CD14-positive monocyte (primary cell): ENCODE measurements at regions not wholly inside any gene's neighbourhood (a gene's known extent, or its start where the extent isn't known, plus 50 kb on each side); places are given as distances from the start of the nearest gene placed in this dataset.

Source experiments
- DNase-seq, 3 donors: peaks; one replicate each; pipeline ENCODE4 v3.0.0-alpha.2; 2011 to 2022
- H2AFZ ChIP-seq: 2 replicates; pipeline ENCODE4 v1.6.0; 2012; ENCODE audit warnings: mild to moderate bottlenecking, low read depth, low read length, inconsistent platforms; ENCODE audit not compliant: insufficient read depth, poor library complexity, severe bottlenecking
- H3K27ac ChIP-seq, 2 donors: 1 replicate in 1 of 2; 2 replicates in 1 of 2; pipeline ENCODE4 v1.5.1; 2012 to 2013; ENCODE audit warnings: low read length in 2 of 2, control low read depth in 1 of 2, inconsistent platforms in 1 of 2, low read depth in 1 of 2, mild to moderate bottlenecking in 1 of 2
- H3K27me3 ChIP-seq, 2 donors: one replicate each; pipeline versions ENCODE4 v1.6.0 to v1.6.1; 2011 to 2013; ENCODE audit warnings: low read length in 2 of 2; ENCODE audit not compliant: control insufficient read depth in 2 of 2, insufficient read depth in 2 of 2
- H3K36me3 ChIP-seq, 2 donors: replicated peaks in 1 of 2; 1 replicate in 1 of 2; 2 replicates in 1 of 2; pipeline versions ENCODE4 v1.5.1 to v1.6.1; 2012 to 2013; ENCODE audit warnings: low read length in 2 of 2, control low read depth in 1 of 2, inconsistent platforms in 1 of 2, mild to moderate bottlenecking in 1 of 2; ENCODE audit not compliant: insufficient read depth in 2 of 2, control insufficient read depth in 1 of 2
- H3K4me1 ChIP-seq, 2 donors: 1 replicate in 1 of 2; 2 replicates in 1 of 2; pipeline versions ENCODE4 v1.5.1 to v1.6.1; 2012 to 2013; ENCODE audit warnings: low read length in 2 of 2, control low read depth in 1 of 2, inconsistent platforms in 1 of 2, mild to moderate bottlenecking in 1 of 2, moderate library complexity in 1 of 2; ENCODE audit not compliant: insufficient read depth in 2 of 2, control insufficient read depth in 1 of 2
- H3K4me2 ChIP-seq: replicated peaks from 2 replicates; pipeline ENCODE3; 2012; ENCODE audit warnings: low read length, moderate library complexity, mild to moderate bottlenecking; ENCODE audit not compliant: poor library complexity, severe bottlenecking; ENCODE audit errors: extremely low read depth
- H3K4me3 ChIP-seq, 3 experiments: fragments of 200-600 bp in 1 of 3; sonication (generic) in 1 of 3; replicated peaks in 1 of 3; 1 replicate in 2 of 3; 2 replicates in 1 of 3; pipeline ENCODE4 v1.5.1; 2011 to 2013; ENCODE audit warnings: low read length in 3 of 3, mild to moderate bottlenecking in 3 of 3, control low read depth in 2 of 3, low read depth in 2 of 3, inconsistent platforms in 1 of 3, moderate library complexity in 1 of 3
- H3K79me2 ChIP-seq: 2 replicates; pipeline ENCODE4 v1.6.0; 2012; ENCODE audit warnings: mild to moderate bottlenecking, control low read depth, inconsistent platforms, low read length, moderate library complexity; ENCODE audit not compliant: insufficient read depth
- H3K9ac ChIP-seq: 2 replicates; pipeline ENCODE4 v1.6.0; 2017; ENCODE audit warnings: low read length, mild to moderate bottlenecking; ENCODE audit not compliant: insufficient read depth, poor library complexity, severe bottlenecking
- H3K9me3 ChIP-seq, 2 donors: replicated peaks in 1 of 2; 1 replicate in 1 of 2; 2 replicates in 1 of 2; pipeline versions ENCODE4 v1.5.1 to v1.6.1; 2012 to 2013; ENCODE audit warnings: low read length in 2 of 2, control low read depth in 1 of 2; ENCODE audit not compliant: control insufficient read depth in 1 of 2, insufficient read depth in 1 of 2
- H4K20me1 ChIP-seq: 2 replicates; pipeline ENCODE4 v1.6.0; 2012; ENCODE audit warnings: mild to moderate bottlenecking, low read length, control low read depth, moderate library complexity; ENCODE audit not compliant: insufficient read depth
- H3K27ac Mint-ChIP-seq, 7 donors: one replicate each; pipeline ENCODE4 v1.8.0; 2020; ENCODE audit warnings: mild to moderate bottlenecking in 7 of 7, mixed read lengths in 7 of 7, moderate library complexity in 6 of 7, inconsistent platforms in 2 of 7
- H3K27me3 Mint-ChIP-seq, 3 donors: one replicate each; pipeline ENCODE4 v1.8.0; 2021 to 2022; ENCODE audit warnings: low read depth in 3 of 3, mild to moderate bottlenecking in 3 of 3, mixed read lengths in 3 of 3, moderate library complexity in 3 of 3, inconsistent platforms in 1 of 3
- H3K36me3 Mint-ChIP-seq, 2 donors: one replicate each; pipeline ENCODE4 v1.8.0; 2020; ENCODE audit warnings: mixed read lengths in 2 of 2, inconsistent platforms in 1 of 2, mild to moderate bottlenecking in 1 of 2
- H3K4me1 Mint-ChIP-seq: one replicate; pipeline ENCODE4 v1.8.0; 2020; ENCODE audit warnings: mild to moderate bottlenecking, mixed read lengths
- H3K4me3 Mint-ChIP-seq, 2 donors: one replicate each; pipeline ENCODE4 v1.8.0; 2020; ENCODE audit warnings: mild to moderate bottlenecking in 2 of 2, mixed read lengths in 2 of 2, moderate library complexity in 1 of 2
- H3K9me3 Mint-ChIP-seq, 7 donors: one replicate each; pipeline ENCODE4 v1.8.0; 2020 to 2022; ENCODE audit warnings: mixed read lengths in 7 of 7, mild to moderate bottlenecking in 6 of 7, moderate library complexity in 6 of 7, inconsistent platforms in 2 of 7
- WGBS: methylation state at CpG from one replicate; pipeline ENCODE4 v1.1.5; 2013; ENCODE audit warnings: missing lambda C conversion rate; ENCODE audit not compliant: insufficient coverage; 5-methylcytosine and 5-hydroxymethylcytosine counted together
- intact Hi-C, 2 donors: fragments of 100-400 bp; cut with micrococcal nuclease; formaldehyde crosslinking; loops; one replicate each; pipeline versions ENCODE4 v1.15.0 to v1.15.1; 2023
- TF ChIP-seq, protein P1 (sequence below): fragments of 200-600 bp; IDR thresholded peaks from one replicate; pipeline ENCODE4 v1.8.0; 2022; ENCODE audit warnings: antibody characterized with exemption, mild to moderate bottlenecking

DNA sequence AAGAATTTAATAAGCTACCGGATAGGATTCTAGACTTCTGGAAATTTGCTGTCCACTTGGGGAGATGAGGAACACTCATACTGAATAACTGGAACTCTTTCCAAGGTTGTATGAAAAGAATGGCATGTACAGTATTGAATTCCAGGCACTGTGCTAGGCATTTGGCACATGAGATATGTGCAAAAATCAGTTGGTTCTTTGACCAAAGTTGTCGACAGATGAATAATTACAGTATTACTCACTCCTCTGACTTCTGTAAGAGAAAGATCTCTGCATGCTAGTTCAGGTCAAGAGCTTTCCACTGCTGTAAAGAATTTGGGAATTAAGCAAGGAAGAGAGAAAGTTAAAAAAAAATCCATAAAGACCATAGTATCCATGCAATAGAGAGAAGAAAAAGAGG is 764.7 kb downstream of the BCL11B start:
- Histone ChIP-seq H3K27me3 (no peaks in the 10 kb centered on the region), H3K4me3 (no peak overlapping the region), H3K27ac (no peak overlapping the region), H4K20me1 (no peaks in the 10 kb centered on the region), H3K79me2 (no peaks in the 10 kb centered on the region), H2AFZ (no peak overlapping the region), H3K9me3 (peaks cover 0 to 3% of the 10 kb centered on the region in 2 donors), H3K9ac (no peak overlapping the region), H3K4me2 (no peak overlapping the region), H3K36me3 (no peaks in the 10 kb centered on the region), H3K4me1 (no peaks in the 10 kb centered on the region)
- no peak overlapping the region for H3K4me3 Mint-ChIP-seq
- TF ChIP-seq, protein P1, sequence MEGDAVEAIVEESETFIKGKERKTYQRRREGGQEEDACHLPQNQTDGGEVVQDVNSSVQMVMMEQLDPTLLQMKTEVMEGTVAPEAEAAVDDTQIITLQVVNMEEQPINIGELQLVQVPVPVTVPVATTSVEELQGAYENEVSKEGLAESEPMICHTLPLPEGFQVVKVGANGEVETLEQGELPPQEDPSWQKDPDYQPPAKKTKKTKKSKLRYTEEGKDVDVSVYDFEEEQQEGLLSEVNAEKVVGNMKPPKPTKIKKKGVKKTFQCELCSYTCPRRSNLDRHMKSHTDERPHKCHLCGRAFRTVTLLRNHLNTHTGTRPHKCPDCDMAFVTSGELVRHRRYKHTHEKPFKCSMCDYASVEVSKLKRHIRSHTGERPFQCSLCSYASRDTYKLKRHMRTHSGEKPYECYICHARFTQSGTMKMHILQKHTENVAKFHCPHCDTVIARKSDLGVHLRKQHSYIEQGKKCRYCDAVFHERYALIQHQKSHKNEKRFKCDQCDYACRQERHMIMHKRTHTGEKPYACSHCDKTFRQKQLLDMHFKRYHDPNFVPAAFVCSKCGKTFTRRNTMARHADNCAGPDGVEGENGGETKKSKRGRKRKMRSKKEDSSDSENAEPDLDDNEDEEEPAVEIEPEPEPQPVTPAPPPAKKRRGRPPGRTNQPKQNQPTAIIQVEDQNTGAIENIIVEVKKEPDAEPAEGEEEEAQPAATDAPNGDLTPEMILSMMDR = no peak
- H3K9me3 Mint-ChIP-seq = peaks cover 3 to 11% (median 6%) of the 10 kb centered on the region in 7 donors
- intact Hi-C loops = no loop called here
- DNase-seq = no peak
- H3K36me3 Mint-ChIP-seq = no peaks in the 10 kb centered on the region
- H3K27ac Mint-ChIP-seq = no peak overlapping the region
- no CpG with 5 or more reads among the region's 2 CpGs for WGBS
- H3K4me1 Mint-ChIP-seq = no peaks in the 10 kb centered on the region
- peaks cover 0 to 5% (median 1%) of the 10 kb centered on the region in 3 donors for H3K27me3 Mint-ChIP-seq

DNA sequence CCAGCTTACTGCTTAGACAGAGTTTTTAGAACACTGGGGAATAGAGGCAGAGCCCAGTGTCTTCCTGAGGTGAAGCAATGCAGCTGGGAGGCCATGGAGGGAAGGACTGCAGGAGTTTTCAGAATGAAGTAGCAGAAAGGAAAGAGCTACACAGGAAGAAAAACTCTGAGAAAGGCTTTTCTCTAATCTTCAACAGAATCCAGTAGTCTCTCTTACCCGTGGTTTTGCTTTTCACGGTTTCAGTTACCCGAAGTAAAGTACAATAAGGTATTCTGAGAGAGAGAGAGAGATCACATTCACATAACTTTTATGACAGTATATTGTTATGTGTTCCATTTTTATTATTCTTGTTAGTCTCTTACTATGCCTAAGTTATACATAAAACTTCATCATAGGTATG is 761.6 kb downstream of the BCL11B start:
- intact Hi-C loops = no loop called here
- WGBS = no CpG with 5 or more reads among the region's 3 CpGs

More for the DNA sequence above, 761.6 kb downstream of the BCL11B start:
- Histone ChIP-seq H3K9me3 (peaks cover 0 to 3% of the 10 kb centered on the region in 2 donors), H3K79me2 (no peaks in the 10 kb centered on the region), H4K20me1 (no peaks in the 10 kb centered on the region), H3K4me3 (no peak overlapping the region), H3K27me3 (no peaks in the 10 kb centered on the region), H3K36me3 (no peaks in the 10 kb centered on the region), H2AFZ (no peak overlapping the region), H3K27ac (no peak overlapping the region), H3K9ac (no peak overlapping the region), H3K4me1 (no peaks in the 10 kb centered on the region), H3K4me2 (no peak overlapping the region)
- Mint-ChIP-seq H3K27me3 (peaks cover 0 to 7% (median 1%) of the 10 kb centered on the region in 3 donors), H3K4me3 (no peak overlapping the region), H3K4me1 (no peaks in the 10 kb centered on the region), H3K9me3 (peaks cover 3 to 11% (median 8%) of the 10 kb centered on the region in 7 donors), H3K27ac (no peak overlapping the region), H3K36me3 (no peaks in the 10 kb centered on the region)
- DNase-seq = no peak
- TF ChIP-seq, protein P1 = no peak
